HG02623 (cell line): ENCODE measurements at regions not wholly inside any gene's neighbourhood (a gene's known extent, or its start where the extent isn't known, plus 50 kb on each side); places are given as distances from the start of the nearest gene placed in this dataset.
"Not testable (repeated sequence)": the region's sequence is repeated elsewhere in the genome, so short reads cannot be mapped to it uniquely, and the experiment has no call there.

ENCODE experiments used
- ATAC-seq: cut with Tn5 transposase; IDR thresholded peaks from one replicate; pipeline ENCODE4 v1.9.1; 2021; ENCODE audit warnings: moderate library complexity; ENCODE audit not compliant: unreplicated experiment

DNA sequence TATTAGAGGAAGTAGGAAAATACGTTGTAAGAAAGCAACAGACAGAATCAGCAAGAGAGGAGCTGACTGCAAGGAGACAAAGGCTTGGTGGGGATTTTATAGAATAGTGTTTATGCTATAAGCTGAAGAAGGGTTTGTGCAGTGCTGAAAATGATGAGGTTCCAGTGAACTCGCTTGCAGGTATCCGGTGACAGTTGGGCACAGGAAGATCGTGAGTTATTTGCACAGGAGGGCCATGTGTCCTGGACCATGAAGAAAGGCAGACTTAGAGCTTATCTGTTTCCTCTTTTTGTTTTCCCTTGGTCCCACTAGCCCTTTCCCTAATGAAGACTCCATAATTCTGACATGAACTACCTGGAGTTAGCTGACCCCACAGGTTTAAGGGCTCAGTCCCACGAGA, 61.4 kb downstream of the NXNL2 start:
- no peak for ATAC-seq

DNA sequence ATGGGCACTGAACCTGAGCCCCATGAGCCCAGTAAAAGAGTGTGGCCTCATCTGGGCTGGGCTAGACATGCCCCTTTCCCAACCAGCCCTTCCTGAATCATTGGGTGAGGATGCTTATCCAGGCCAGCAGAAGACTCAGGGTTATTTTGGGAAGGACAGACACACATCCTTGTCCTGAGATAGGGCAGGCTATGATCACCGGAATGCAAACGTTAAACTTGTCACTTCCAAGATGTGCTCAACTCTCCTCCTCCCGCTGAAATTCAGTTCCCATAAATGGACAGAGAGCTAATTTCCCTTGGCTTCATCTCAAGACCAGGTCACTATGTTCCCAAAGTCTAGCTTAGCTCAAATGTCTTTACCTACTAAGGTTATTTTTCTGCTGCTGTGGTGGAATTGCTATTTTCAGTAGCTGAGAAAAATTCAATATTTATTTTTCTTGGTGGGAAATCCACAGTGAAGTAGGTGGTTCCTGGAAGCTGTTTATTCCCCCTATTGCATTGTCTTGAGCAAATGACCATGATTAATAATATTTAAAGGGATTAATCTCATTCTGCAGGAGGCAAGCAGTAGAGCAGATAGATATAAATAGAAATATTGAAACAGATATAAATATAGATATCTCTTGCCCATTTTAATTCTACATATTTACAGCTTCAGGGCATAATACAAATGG, 70.0 kb downstream of the NXNL2 start:
- no peak for ATAC-seq

DNA sequence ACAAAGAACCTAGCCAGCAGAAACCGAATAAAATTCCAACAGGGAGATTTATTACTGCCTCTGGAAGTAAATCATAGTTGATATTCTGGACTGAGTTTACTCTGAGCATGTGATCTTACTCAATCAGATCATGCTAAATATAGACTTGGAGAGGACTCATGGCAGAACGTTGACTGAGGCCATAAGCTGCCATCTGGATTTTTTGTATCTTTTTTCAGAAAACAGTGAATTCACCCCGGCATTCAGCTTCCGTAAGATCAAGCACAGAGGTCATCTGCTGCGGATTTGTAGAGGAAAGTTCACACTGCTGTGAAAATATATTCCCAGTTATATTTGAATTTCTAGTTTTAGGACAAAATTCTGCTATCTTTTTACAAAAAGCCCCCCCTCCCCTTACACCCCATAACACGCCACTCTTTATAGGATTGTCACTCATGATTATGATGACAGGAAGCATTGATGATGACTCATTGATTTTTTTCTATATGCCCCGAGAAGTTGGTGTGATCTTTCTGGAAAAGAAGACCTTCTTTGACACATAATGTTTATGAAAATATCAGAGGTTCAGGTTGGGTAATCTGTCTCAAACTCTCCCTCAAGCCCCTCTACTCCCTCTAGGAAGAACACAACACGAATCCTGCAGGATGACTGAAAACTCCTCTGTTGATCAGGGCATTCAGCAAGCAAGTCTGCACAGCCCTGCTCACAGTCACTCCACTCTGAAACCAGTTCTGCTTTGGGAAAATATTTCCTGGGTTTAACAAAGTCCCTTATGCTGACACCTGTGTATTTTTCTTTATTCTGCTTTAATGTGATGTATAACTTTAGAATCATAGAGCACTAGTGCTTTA, 70.8 kb downstream of the NXNL2 start:
- no peak for ATAC-seq

DNA sequence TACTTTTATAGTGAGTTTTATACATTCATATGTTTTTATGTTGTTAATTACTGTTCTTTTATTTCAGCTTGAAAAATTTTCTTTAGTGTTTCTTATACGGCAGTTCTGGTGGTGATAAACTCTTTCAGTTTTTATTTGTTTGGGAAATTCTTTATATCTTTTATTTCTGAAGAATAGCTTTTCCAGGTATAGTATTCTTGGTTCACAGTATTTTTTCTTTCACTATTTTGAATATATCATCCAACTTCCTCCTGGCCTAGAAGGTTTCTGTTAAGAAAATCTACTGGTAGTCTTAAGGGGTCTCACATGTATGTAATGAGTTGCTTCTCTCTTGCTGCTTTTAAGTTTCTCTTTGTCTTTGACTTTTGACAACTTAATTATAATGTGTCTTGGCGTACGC, 79.4 kb downstream of the NXNL2 start:
- no peak for ATAC-seq

DNA sequence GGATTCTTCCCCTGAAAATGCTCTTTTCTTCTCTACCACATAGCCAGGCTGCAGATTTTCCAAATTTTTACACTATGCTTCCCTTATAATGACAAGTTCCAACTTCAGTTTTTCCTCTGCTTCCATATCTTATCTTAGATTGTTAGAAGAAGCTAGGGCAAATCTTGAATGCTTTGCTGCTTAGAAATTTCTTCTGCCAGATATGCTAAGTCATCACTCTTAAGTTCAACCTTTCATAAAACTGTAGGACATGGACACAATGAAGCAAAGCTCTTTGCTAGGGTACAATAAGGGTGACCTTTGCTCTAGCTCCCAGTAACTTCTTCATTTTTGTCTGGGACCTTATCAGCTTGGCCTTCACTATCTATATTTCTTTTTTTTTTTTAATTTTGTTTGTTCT, 88.7 kb downstream of the NXNL2 start:
- ATAC-seq: no peak

DNA sequence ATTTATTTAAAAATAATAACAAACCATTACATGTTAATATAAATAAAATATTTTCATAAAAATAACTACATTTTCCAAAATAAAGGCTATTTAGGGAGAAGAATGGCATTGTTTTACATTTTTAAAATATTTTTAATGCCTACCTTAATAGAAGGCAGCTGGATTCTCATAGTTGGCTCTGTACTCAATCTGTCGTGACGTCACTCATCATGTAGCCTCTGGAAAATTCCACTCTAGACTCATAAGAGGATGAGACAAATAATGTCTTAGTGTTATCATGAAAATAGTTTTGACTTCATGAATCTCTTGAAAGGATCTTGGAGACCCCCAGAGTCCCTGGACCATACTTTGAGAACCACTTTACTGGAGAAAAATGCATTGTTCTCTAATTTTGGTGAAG, 93.1 kb downstream of the NXNL2 start:
- no peak for ATAC-seq

DNA sequence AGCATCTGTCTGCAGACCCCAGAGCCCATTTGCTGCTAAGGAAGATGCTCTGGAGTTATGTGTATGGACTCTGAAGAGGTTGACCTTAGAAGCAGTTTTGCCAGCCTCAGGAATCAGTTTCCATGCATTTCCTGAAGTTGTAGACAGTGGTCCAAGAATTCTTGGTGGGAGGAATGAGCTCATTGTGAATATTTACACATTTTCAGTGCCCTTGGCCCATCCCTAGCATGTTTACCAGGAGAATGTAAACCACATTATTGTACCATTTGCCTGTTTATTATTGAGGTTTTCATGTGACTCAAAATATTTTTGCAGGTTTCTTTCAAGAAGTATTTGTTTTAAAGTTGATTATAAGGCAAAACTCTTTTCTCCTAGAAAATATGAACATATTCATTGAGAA, 93.8 kb downstream of the NXNL2 start:
- ATAC-seq: no peak

DNA sequence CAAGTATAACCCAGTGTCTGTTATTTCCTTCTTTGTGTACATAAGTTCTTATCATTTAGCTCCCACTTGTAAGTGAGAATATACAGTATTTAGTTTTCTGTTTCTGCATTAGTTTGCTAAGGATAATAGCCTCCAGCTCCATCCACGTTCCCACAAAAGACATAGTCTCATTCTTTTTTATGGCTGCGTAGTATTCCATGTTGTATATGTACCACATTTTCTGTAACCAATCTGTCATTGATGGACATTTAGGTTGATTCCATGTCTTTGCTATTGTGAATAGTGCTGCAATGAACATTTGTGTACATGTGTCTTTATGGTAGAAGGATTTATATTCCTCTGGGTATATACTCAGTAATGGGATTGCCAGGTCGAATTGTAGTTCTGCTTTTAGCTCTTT, 95.6 kb downstream of the NXNL2 start:
- not testable (repeated sequence) for ATAC-seq

DNA sequence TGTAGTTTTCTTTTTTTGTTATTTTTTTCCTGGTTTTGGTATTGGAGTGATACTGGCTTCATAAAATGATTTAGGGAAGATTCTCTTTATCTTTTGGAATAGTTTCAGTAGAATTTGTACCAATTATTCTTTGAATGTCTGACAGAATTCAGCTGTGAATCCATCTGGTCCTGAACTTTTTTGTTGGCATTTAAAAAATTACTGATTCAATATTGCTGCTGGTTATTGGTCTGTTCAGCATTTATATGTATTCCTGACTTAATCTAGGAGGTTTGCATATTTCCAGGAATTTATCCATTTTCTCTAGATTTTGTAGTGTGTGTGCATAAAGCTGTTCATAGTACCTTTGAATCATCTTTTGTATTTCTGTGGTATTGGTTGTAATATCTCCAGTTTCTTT, 100.2 kb downstream of the NXNL2 start:
- no peak for ATAC-seq

DNA sequence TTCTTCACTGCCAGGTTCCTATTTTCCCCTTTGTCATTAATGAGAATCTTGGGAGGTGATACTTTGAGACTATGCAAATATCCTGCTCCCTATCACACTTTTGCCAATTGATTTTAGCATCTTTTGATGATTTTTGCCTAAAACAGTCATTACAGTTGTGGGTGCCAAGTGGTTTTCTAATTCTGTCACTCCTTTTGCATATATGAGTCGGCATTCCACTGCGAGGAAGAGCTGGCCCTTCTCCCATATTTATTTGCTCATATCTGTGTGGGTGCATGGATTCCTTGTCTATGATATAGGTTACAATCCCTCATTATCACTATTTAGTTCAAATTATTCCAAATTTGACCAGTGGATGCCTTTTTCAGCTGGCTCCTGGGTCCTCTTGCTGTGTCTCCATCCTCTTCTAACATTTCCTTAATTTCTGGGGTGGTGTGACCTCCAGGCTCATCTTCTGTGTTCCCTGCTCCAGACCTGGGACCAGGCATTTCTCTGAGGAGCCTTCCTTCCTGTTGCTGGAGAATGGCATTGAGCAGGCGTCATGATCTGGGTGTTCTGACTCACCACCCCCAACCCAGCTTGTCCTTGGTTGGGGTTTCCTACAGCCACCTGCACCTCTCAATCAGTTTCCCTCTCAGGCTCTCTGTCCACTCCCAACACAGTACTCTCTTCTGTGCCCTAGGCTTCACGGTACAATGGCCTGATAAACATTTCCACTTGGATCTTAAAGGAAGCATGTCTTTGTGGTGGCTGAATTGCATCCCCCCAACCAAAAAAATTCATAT, 106.7 kb downstream of the NXNL2 start:
- ATAC-seq: no peak

DNA sequence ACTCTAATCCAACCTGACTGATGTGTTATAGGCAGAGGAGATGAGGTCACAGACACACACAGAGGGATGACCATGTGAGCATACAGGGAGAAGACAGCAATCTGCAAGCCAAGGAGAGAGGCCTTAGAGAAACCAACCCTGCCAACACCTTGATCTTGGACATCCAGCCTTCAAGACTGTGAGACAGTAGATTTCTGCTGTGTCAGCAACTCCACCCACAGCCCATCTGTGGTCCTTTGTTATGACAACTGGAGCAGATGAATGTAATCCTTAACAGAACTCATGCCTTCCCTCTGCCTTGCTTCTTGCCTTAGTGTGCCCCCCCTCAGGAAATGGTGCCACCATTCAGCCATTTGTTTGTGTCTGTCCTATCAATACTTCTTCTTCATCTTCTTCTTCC, 107.4 kb downstream of the NXNL2 start:
- no peak for ATAC-seq

DNA sequence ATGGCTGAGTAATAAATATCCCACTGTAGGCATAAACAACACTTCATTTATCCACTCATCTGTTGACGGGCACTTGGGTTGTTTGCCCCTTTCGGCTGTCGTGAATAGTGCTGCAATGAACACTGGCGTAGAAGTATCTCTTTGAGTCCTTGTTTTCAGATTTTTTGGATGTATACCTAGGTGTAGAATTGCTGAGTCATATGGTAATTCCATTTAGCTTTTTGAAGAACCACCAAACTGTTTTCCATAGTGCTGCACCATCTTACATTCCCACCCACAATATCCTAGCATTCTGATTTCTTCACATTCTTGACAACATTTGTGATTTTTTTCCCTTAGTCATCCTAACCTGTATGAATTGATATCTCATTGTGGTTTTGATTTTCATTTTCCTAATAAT, 109.0 kb downstream of the NXNL2 start:
- ATAC-seq: no peak

DNA sequence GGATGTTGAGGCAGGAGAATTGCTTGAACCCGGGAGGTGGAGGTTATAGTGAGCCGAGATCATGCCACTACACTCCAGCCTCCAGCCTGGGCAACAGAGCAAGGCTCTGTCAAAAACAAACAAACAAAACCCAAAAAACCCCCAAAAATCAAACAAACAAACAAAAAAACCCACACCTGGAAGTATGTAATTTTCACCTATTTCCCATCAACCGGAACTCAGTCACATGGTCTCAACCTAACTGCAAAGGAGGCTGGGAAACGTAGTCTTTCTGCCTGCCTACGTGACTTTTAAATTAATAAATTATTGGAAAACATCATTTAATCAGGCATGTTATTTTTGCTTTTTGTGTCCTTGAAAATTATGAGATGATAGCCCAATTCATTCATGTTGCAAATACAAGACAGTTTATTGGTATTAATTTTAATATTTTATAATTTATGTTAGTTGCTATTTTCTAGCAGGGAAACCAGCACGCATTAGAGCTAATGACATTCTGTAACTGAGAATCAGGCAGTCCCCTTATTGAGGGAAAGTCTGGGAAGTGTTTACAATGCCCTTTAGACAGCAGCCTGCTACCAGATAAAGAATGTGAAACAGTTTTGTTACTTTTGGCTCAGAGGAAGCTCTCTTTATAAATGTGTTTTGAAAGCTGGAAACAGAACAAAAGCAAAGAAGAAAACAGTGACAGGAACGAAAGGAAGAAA, 110.3 kb downstream of the NXNL2 start:
- no peak for ATAC-seq

DNA sequence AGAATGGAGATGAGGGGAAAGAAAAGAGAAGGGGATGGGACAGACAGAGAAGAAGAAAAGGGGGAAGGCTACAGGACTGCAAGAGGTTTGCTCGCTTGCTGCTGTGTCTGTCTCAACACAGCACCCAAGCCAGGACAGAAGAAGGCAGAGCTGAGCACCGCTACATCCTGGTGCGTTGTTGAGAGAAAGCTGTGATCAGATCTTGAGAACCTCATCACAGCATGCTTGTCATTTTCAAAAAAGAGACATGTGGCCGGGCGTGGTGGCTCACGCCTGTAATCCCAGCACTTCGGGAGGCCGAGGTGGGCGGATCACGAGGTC, 110.9 kb downstream of the NXNL2 start:
- ATAC-seq: no peak

DNA sequence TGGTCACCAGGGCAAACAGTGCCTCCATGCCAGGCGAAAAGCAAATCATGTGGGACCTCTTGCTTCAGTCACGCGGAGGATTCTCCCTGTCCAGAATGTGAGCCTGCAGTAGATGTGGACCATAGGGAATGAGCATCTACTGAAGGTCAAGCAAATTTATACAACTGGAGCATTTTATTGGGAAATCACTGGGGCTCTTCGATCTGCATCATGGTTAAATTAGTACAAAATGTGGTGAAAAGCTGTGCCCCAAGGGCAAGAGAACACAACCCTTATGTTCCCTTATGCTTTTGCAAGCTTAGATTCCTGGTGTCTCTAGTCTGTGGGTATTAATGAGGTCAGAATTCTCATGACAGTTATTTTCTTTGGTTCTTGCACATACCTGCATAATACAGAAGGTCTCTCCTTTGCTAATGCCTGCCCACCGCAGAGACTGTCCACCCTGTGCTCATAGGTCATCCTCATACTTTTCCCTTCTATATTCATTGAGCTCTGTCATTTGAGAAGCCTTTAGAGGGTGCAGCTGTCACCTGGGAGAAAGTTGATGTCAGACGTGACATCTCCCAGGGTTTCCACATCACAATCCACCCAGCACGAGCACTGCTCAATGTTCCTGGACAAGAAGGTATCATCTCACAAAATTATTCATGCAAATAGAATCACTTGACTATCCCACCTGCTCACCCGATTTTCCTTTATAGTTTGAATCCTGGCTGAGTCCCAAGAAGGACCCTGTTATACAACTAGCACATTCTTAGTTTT, 111.7 kb downstream of the NXNL2 start:
- no peak for ATAC-seq

DNA sequence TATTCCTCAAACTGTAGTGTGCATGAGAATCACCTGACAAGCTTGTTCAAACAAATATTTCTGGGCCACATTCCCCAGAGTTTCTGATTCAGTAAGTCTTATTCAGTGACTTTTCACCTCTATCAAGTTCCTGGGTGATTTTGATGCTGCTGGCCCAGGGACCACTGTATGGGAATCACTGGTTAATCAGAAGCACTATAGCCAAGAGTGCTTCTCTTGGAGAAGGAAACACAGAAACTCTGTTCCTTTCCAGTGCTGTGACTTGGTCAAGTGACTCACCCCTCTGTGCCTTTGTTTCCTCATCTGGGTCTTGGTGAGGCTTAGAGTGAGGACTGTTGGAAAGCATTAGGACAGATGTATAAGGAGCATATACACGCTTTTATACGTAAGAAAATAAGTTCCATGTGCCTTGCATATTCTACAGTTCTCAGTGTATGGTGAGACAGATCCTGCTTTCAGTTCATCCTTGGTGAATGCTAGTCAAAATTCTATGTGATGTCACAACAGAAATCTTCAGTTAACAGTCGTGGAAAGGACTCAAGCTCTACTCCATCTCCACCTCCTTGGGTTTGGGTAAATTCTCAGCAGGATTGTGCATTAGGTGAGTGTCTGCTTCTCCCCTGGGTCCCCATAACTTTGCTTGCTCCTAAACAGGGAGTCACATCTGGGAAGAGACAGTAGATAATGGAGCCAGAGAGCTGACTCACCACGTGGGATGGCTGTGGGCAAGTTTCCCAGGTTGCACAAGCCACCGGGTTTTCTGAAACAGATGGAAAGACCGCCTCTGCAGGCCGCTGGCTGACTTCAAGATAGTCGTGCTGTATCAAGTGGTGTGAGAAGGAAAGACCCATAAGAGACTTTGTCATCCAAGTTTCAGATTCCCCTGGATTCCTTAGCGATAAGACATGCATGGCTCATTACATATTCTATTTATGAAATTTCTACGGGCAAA, 117.0 kb downstream of the NXNL2 start:
- ATAC-seq: no peak

DNA sequence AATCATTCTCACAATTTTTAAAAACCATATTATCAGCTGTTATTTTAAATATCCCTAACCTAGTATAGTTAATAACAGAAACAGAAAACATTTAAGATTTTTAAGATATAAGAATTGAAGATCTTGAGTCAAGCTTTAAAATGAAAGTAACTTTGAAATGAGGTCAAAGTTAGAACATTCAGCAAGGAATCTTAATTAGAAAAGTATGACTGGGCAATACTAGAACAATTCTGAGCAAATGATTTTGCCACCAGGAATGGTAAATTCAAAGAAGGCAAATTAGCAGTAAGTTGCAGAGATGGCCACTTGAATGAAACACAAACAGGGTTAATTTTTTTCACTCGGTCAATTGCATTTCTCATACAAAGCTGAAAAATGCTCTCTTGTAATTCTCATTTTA, 117.9 kb downstream of the NXNL2 start:
- no peak for ATAC-seq

DNA sequence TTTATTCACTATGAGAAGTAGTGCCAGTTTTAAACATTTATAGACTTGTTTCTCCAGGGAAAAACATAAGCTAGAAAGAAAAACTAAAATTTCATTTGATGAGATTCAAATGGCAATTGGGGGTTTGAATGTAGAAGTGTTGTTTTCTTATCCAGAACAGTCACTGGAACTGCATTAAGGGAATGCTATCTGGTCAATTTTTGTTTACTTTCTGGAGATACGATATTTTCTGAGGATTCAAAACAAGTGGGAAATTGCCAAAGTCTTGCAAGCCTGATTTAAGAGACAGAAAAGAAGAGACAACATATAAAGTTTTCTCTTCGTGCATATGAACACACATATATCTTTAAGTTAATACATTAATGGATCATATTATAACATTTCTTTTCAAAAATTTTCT, 118.4 kb downstream of the NXNL2 start:
- ATAC-seq: no peak

DNA sequence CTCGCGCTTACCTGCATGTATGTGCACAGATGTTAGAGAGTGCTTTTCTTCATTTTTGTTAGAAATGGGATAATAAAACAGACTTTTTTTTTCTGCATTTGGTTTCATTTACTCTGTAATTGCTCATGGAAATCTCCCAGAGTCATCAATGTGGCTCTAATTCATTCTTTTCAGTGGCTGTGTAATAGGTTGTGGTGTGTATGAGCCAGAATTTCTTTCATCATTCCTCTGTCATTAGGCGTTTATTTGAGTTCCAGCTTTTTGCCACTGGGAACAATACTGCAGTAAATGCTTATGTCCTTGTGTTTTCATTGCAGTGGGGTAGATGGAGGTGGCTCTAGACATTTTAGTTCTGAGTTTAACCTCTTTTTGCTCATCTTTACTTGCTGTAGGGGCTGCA, 118.9 kb downstream of the NXNL2 start:
- no peak for ATAC-seq

DNA sequence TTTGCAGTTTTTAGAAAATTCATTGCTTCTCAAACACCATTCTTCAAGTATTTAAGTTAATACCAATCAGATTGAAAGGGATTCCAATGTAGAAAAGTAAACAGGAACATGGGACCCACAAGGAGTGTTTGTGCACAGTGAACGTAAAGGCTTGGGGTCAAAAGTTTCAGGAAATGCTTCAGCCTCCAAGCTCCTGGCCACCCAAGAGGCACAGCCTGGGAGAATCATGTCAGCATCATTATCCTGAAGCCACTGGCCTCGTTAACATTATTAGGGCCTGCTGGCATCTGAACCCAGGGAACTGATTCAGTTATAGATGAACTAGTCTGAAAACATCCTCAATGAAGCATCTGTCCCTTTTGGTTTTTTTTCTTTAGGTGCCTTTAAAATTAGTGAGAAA, 122.9 kb downstream of the NXNL2 start:
- no peak for ATAC-seq
